ENCODE measurements at regions not wholly inside any gene's neighbourhood (a gene's known extent, or its start where the extent isn't known, plus 50 kb on each side); places are given as distances from the start of the nearest gene placed in this dataset.

DNA sequence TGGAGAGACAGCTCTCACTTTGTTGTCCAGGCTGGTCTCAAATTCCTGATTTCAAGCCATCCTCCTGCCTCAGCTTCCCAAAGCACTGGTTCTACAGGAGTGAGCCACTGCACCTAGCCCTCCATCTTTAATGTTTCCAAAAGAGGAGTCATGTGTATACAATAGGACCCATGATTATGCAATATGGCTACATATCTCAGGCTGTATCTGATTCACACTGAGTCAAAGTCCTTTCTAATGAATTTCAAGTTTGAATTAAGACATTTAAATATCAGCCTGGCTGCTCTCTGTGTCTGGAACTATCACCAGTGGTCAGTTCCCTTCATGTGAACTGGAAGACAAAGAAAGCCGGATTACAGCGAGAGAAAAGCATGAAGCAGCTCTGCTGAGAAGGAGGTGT lies 90.5 kb downstream of the MINAR1 start:
- no peak for DNase-seq (ENCODE audit: low read depth, low spot score)
- no peaks in the 10 kb centered on the region for H4K20me1 ChIP-seq (replicated peaks; ENCODE audit: control insufficient read depth, extremely low read depth, insufficient read depth, low read length)
- no peak overlapping the region for H3K9ac ChIP-seq (replicated peaks; ENCODE audit: extremely low read depth, insufficient read depth, low read length)
- dilution Hi-C loops (cut with MboI; ENCODE audit: extremely low pct_ligation_motif_present, low sequenced_read_pairs) (no loop called here), intact Hi-C loops (cut with micrococcal nuclease) (no loop called here)
- no TSS peak for BruUV-seq (replicated peaks)
- no peak overlapping the region for H3K4me2 ChIP-seq (ENCODE audit: insufficient read depth, low read length)
- no peaks in the 10 kb centered on the region for H3K79me2 ChIP-seq (ENCODE audit: control insufficient read depth, insufficient read depth, low read length)
- no peak for FAIRE-seq
- TF ChIP-seq JUN (IDR thresholded peaks at IDR 0.05; ENCODE audit: borderline replicate concordance, insufficient read depth, insufficient read length, low read depth) (no peak), FOS (IDR thresholded peaks at IDR 0.05; ENCODE audit: borderline replicate concordance, insufficient read depth, low read length) (no peak), POLR2AphosphoS5 (IDR thresholded peaks at IDR 0.05; ENCODE audit: insufficient read depth, low read depth, low read length) (no peak), GATA2 (IDR thresholded peaks at IDR 0.05; ENCODE audit: insufficient read depth, insufficient read length, low read depth, low read length) (no peak), CTCF (IDR thresholded peaks at IDR 0.05; ENCODE audit: extremely low read depth in 1 of 2, insufficient read depth in 1 of 2, low read depth in 1 of 2, low read length in 2 of 2) (no peak), MYC (IDR thresholded peaks at IDR 0.05; ENCODE audit: low read depth, low read length) (no peak), POLR2A (IDR thresholded peaks at IDR 0.05; ENCODE audit: low read depth, low read length) (no peak)
- TF ChIP-seq, protein P1, sequence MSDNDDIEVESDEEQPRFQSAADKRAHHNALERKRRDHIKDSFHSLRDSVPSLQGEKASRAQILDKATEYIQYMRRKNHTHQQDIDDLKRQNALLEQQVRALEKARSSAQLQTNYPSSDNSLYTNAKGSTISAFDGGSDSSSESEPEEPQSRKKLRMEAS (IDR thresholded peaks at IDR 0.05; ENCODE audit: insufficient read depth, insufficient read length), result no peak
- H3K9me3 ChIP-seq (replicated peaks; ENCODE audit: control insufficient read depth, insufficient read depth, low read length), result no peaks in the 10 kb centered on the region
- H3K4me1 ChIP-seq (ENCODE audit: control insufficient read depth, extremely low read depth, insufficient read depth, low read length), result no peaks in the 10 kb centered on the region
- H2AFZ ChIP-seq (ENCODE audit: low read depth, low read length), result no peak overlapping the region
- H3K27me3 ChIP-seq (ENCODE audit: control insufficient read depth in 2 of 2, insufficient read depth in 2 of 2, low read length in 2 of 2), result no peaks in the 10 kb centered on the region
- ChIA-PET CTCF (no interaction called here), POLR2A (no interaction called here)
- no peak overlapping the region for H3K4me3 ChIP-seq (replicated peaks in 1 of 3; ENCODE audit: insufficient read depth in 1 of 3, low read depth in 1 of 3, low read length in 3 of 3)
- no peak overlapping the region for H3K27ac ChIP-seq (ENCODE audit: insufficient read depth, low read depth, low read length)
- H3K36me3 ChIP-seq (ENCODE audit: control insufficient read depth in 2 of 2, extremely low read depth in 1 of 2, insufficient read depth in 2 of 2, low read length in 2 of 2), result no peaks in the 10 kb centered on the region
- H3K9me1 ChIP-seq (replicated peaks; ENCODE audit: control insufficient read depth, extremely low read depth, insufficient read depth, low read length), result no peaks in the 10 kb centered on the region

Data from endothelial cell of umbilical vein (primary cell).